ENCODE measurements at regions not wholly inside any gene's neighbourhood (a gene's known extent, or its start where the extent isn't known, plus 50 kb on each side); places are given as distances from the start of the nearest gene placed in this dataset.
"Not testable (repeated sequence)": the region's sequence is repeated elsewhere in the genome, so short reads cannot be mapped to it uniquely, and the experiment has no call there.

DNA sequence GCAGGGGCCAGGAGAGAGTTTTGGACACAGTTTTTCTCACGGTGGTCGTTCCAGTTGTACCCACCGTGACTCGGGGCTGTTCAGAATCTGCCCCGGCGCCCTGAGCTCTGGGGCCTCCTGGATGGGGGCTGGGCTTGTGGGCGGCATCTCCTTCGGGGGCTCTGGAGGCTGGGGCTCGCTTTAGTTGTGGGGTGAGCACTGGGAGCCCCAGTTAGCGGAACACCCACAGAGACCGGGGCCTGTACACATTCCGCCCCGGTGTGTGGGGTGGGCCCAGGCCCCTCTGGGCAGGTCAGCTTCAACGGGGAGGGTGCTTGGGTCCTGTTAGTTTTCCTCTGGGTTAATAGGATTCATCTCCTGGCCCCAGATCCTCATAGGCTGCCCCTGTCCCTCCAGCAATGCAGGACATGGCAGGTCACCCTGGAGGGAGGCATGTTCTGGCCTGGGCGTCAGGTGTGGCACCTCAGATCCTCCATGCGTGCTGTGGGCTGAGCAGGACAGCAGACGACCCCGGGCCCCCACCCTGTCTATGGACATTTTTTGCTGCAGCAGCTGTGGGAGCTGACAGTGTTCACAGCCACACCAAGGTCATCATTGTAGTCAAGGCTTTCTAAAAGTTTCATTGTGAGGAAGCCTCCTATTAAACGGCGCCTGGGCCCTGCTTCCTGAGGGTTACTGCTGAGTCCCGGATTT, 393.2 kb downstream of the TMEM121 start:
- no peak for DNase-seq (ENCODE audit: low spot score)
- intact Hi-C loops (cut with micrococcal nuclease; ENCODE audit: unreplicated experiment) (no loop called here), in situ Hi-C loops (cut with HindIII; ENCODE audit: extremely low pct_ligation_motif_present, low pct_unique_long_range_greater_than_20kb) (no loop called here)
- no peak overlapping the region for H3K4me2 ChIP-seq (ENCODE audit: low read depth, low read length)
- H4K20me1 ChIP-seq (ENCODE audit: insufficient read depth, low read length), result no peaks in the 10 kb centered on the region
- peaks cover 0 to 3% of the 10 kb centered on the region in 2 experiments; a peak in 2 of 5 replicates for H3K27me3 ChIP-seq (ENCODE audit: control insufficient read depth in 1 of 2, insufficient read depth in 2 of 2, low read length in 2 of 2)
- H3K9me3 ChIP-seq (ENCODE audit: low read length), result no peaks in the 10 kb centered on the region
- H3K9ac ChIP-seq (ENCODE audit: insufficient read depth, low read depth, low read length), result no peak overlapping the region
- ATAC-seq, result no peak
- no TSS peak for BruUV-seq (replicated peaks)
- no peak overlapping the region for H3K4me3 ChIP-seq (replicated peaks in 1 of 3; ENCODE audit: insufficient read depth in 1 of 3, low read depth in 2 of 3, low read length in 3 of 3)
- H3K27ac ChIP-seq (ENCODE audit: extremely low read length, insufficient read depth, low read length), result no peak overlapping the region
- ChIA-PET CTCF (ENCODE audit: low intra/inter-chr PET ratio, low total read pairs) (no interaction called here), POLR2A (no interaction called here)
- no peak for FAIRE-seq
- no peaks in the 10 kb centered on the region for H3K36me3 ChIP-seq (replicated peaks in 1 of 2; ENCODE audit: control insufficient read depth in 1 of 2, insufficient read depth in 2 of 2, low read length in 2 of 2)
- 69% methylated on average over 4 of the region's 21 CpGs for WGBS (ENCODE audit: low lambda C conversion rate)
- H3K79me2 ChIP-seq (ENCODE audit: insufficient read depth, low read length), result no peaks in the 10 kb centered on the region
- TF ChIP-seq, protein P1, sequence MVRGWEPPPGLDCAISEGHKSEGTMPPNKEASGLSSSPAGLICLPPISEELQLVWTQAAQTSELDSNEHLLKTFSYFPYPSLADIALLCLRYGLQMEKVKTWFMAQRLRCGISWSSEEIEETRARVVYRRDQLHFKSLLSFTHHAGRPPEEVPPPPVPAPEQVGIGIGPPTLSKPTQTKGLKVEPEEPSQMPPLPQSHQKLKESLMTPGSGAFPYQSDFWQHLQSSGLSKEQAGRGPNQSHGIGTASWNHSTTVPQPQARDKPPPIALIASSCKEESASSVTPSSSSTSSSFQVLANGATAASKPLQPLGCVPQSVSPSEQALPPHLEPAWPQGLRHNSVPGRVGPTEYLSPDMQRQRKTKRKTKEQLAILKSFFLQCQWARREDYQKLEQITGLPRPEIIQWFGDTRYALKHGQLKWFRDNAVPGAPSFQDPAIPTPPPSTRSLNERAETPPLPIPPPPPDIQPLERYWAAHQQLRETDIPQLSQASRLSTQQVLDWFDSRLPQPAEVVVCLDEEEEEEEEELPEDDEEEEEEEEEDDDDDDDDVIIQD (CRISPR knock-in tag; IDR thresholded peaks at IDR 0.05; ENCODE audit: low read depth), result no peak
- no peak for TF ChIP-seq SALL1 (CRISPR knock-in tag; IDR thresholded peaks at IDR 0.05)
- no peak for TF ChIP-seq FOXJ3 (CRISPR knock-in tag; IDR thresholded peaks at IDR 0.05; ENCODE audit: borderline replicate concordance)
- no peak for TF ChIP-seq AGO1 (IDR thresholded peaks at IDR 0.05; ENCODE audit: low read depth, low read length, poor library complexity, severe bottlenecking)
- TF ChIP-seq ZNF83 (CRISPR knock-in tag; IDR thresholded peaks at IDR 0.05; ENCODE audit: borderline replicate concordance), result no peak
- TF ChIP-seq ATM (IDR thresholded peaks at IDR 0.05; ENCODE audit: borderline replicate concordance), result no peak
- no peak for TF ChIP-seq ZNF629 (CRISPR knock-in tag; conservative IDR thresholded peaks at IDR 0.05)
- no peak for TF ChIP-seq KLF16 (CRISPR knock-in tag; IDR thresholded peaks at IDR 0.05)
- TF ChIP-seq ZNF24 (IDR thresholded peaks at IDR 0.05), result no peak
- TF ChIP-seq, protein P2, sequence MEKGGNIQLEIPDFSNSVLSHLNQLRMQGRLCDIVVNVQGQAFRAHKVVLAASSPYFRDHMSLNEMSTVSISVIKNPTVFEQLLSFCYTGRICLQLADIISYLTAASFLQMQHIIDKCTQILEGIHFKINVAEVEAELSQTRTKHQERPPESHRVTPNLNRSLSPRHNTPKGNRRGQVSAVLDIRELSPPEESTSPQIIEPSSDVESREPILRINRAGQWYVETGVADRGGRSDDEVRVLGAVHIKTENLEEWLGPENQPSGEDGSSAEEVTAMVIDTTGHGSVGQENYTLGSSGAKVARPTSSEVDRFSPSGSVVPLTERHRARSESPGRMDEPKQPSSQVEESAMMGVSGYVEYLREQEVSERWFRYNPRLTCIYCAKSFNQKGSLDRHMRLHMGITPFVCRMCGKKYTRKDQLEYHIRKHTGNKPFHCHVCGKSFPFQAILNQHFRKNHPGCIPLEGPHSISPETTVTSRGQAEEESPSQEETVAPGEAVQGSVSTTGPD (CRISPR knock-in tag; IDR thresholded peaks at IDR 0.05), result no peak
- no peak for TF ChIP-seq ZFP62 (CRISPR knock-in tag; IDR thresholded peaks at IDR 0.05)
- no peak for TF ChIP-seq SIX4 (CRISPR knock-in tag; IDR thresholded peaks at IDR 0.05)
- TF ChIP-seq IKZF1 (IDR thresholded peaks at IDR 0.05), result no peak
- TF ChIP-seq ZMAT3 (CRISPR knock-in tag; conservative IDR thresholded peaks at IDR 0.05), result no peak
- H3K4me1 ChIP-seq (ENCODE audit: insufficient read depth, low read length), result no peaks in the 10 kb centered on the region
- no peak overlapping the region for H2AFZ ChIP-seq (ENCODE audit: low read length)

GRCh38 chr14:105920151-105920700, 393.8 kb downstream of the TMEM121 start:
- H3K9ac ChIP-seq (ENCODE audit: insufficient read depth, low read depth, low read length); FAIRE-seq; H3K27me3 ChIP-seq (ENCODE audit: control insufficient read depth in 1 of 2, insufficient read depth in 2 of 2, low read length in 2 of 2); H3K4me3 ChIP-seq (replicated peaks in 1 of 3; ENCODE audit: insufficient read depth in 1 of 3, low read depth in 2 of 3, low read length in 3 of 3); H3K4me1 ChIP-seq (ENCODE audit: insufficient read depth, low read length); H2AFZ ChIP-seq (ENCODE audit: low read length); DNase-seq (ENCODE audit: low spot score); H3K79me2 ChIP-seq (ENCODE audit: insufficient read depth, low read length); H3K27ac ChIP-seq (ENCODE audit: extremely low read length, insufficient read depth, low read length); CTCF ChIA-PET (ENCODE audit: low intra/inter-chr PET ratio, low total read pairs); H3K36me3 ChIP-seq (replicated peaks in 1 of 2; ENCODE audit: control insufficient read depth in 1 of 2, insufficient read depth in 2 of 2, low read length in 2 of 2); H3K4me2 ChIP-seq (ENCODE audit: low read depth, low read length); H3K9me3 ChIP-seq (ENCODE audit: low read length); intact Hi-C loops (cut with micrococcal nuclease; ENCODE audit: unreplicated experiment); BruUV-seq (replicated peaks); POLR2A ChIA-PET; in situ Hi-C loops (cut with HindIII; ENCODE audit: extremely low pct_ligation_motif_present, low pct_unique_long_range_greater_than_20kb); H4K20me1 ChIP-seq (ENCODE audit: insufficient read depth, low read length): not testable (repeated sequence)
- 23% methylated on average over 8 of the region's 11 CpGs for WGBS (ENCODE audit: low lambda C conversion rate)
- peak; percentile 31; the same call in 2 of the 3 replicates for ATAC-seq

All from HepG2 (cell line).